DOHH2 (cell line): ENCODE measurements at regions not wholly inside any gene's neighbourhood (a gene's known extent, or its start where the extent isn't known, plus 50 kb on each side); places are given as distances from the start of the nearest gene placed in this dataset.

ENCODE experiments used
- H3F3A ChIP-seq: fragments of 200-600 bp; sonication (generic), shearing (Covaris generic); 2 replicates; pipeline ENCODE4 v1.6.0; 2016; ENCODE audit warnings: antibody characterized with exemption, mild to moderate bottlenecking; ENCODE audit not compliant: control insufficient read depth, insufficient read depth
- H3K27ac ChIP-seq: fragments of 200-600 bp; sonication (generic); 2 replicates; pipeline ENCODE4 v1.5.1; 2014; ENCODE audit warnings: low read depth, mild to moderate bottlenecking, low read length, moderate library complexity
- H3K27me3 ChIP-seq: fragments of 200-600 bp; sonication (generic); 2 replicates; pipeline ENCODE4 v1.6.1; 2014; ENCODE audit warnings: mild to moderate bottlenecking, low read length, mixed read lengths; ENCODE audit not compliant: control insufficient read depth
- H3K36me3 ChIP-seq: fragments of 200-600 bp; sonication (generic); 2 replicates; pipeline ENCODE4 v1.6.1; 2014; ENCODE audit warnings: mild to moderate bottlenecking, low read length, moderate library complexity, mixed read lengths; ENCODE audit not compliant: control insufficient read depth
- H3K4me1 ChIP-seq: fragments of 200-600 bp; sonication (generic); 2 replicates; pipeline ENCODE4 v1.6.1; 2014; ENCODE audit warnings: mild to moderate bottlenecking, low read length, mixed read lengths; ENCODE audit not compliant: control insufficient read depth
- H3K4me2 ChIP-seq: fragments of 200-600 bp; sonication (generic); 2 replicates; pipeline ENCODE4 v1.6.0; 2014; ENCODE audit warnings: mild to moderate bottlenecking, low read length, moderate library complexity
- H3K4me3 ChIP-seq: fragments of 200-600 bp; sonication (generic); 2 replicates; pipeline ENCODE4 v1.5.1; 2014; ENCODE audit warnings: mild to moderate bottlenecking, low read length, mixed read lengths
- H3K79me2 ChIP-seq: fragments of 200-600 bp; sonication (generic); 2 replicates; pipeline ENCODE4 v1.6.1; 2014; ENCODE audit warnings: mild to moderate bottlenecking, low read length, mixed read lengths; ENCODE audit not compliant: control insufficient read depth
- H3K9me2 ChIP-seq: fragments of 200-600 bp; sonication (generic); replicated peaks from 2 replicates; pipeline ENCODE4 v1.6.1; 2014; ENCODE audit warnings: mild to moderate bottlenecking, low read length, mixed read lengths; ENCODE audit not compliant: control insufficient read depth
- H3K9me3 ChIP-seq: fragments of 200-600 bp; sonication (generic); 2 replicates; pipeline ENCODE4 v1.6.1; 2014; ENCODE audit warnings: antibody characterized with exemption, low read length, mixed read lengths; ENCODE audit not compliant: control insufficient read depth, insufficient read depth
- H4K20me1 ChIP-seq: fragments of 200-600 bp; sonication (generic); 2 replicates; pipeline ENCODE4 v1.6.0; 2014; ENCODE audit warnings: low read depth, mild to moderate bottlenecking, antibody characterized with exemption, low read length, moderate library complexity; ENCODE audit not compliant: control insufficient read depth, insufficient read depth
- CTCF ChIP-seq: fragments of 200-600 bp; sonication (generic); IDR thresholded peaks from one replicate; pipeline ENCODE4 v1.5.1; 2014; ENCODE audit warnings: antibody characterized with exemption, mild to moderate bottlenecking, low read depth, low read length; ENCODE audit not compliant: poor library complexity, severe bottlenecking
- EZH2phosphoT487 ChIP-seq: fragments of 200-600 bp; sonication (generic); IDR thresholded peaks from 2 replicates; pipeline ENCODE4 v1.6.1; 2017; ENCODE audit warnings: borderline replicate concordance, mild to moderate bottlenecking, antibody characterized with exemption, low read length, moderate library complexity, mixed read lengths

DNA sequence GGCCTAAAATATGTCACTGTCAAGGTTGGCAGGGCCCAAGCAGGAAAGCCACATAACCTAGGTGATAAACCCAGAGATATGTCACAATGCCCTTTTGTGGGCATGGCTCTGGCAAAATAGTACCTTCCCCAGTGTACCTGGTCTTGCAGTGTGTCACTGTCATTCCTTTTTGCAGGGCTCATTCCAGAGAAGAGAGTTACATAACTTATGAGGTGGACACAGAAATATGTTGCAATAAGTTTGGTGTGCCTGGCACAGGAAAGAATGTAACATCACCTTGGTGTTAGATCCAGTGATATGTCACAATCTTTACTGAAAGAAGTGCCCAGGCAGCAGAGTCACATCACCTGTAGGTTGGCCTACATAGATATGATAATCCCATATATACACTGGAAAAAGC lies 910.8 kb upstream of the TSPY4 start:
- Histone ChIP-seq H3K9me3 (no peaks in the 10 kb centered on the region), H3K36me3 (no peaks in the 10 kb centered on the region), H3K4me1 (no peaks in the 10 kb centered on the region), H3K4me2 (no peak overlapping the region), H3K9me2 (no peaks in the 10 kb centered on the region), H4K20me1 (no peaks in the 10 kb centered on the region), H3K27ac (no peak overlapping the region), H3K4me3 (no peak overlapping the region), H3K27me3 (no peaks in the 10 kb centered on the region), H3K79me2 (no peaks in the 10 kb centered on the region), H3F3A (no peaks in the 10 kb centered on the region)
- TF ChIP-seq EZH2phosphoT487 (no peak), CTCF (no peak)

- no peak for TF ChIP-seq EZH2phosphoT487
- TF ChIP-seq CTCF: no peak
- no peak overlapping the region for H3K4me3 ChIP-seq
- H3K4me1 ChIP-seq: no peaks in the 10 kb centered on the region
- no peak overlapping the region for H3K4me2 ChIP-seq
- no peaks in the 10 kb centered on the region for H3K9me2 ChIP-seq
- no peaks in the 10 kb centered on the region for H3K79me2 ChIP-seq
- no peaks in the 10 kb centered on the region for H3F3A ChIP-seq
- no peaks in the 10 kb centered on the region for H3K36me3 ChIP-seq
- H3K27ac ChIP-seq: no peak overlapping the region
- H3K9me3 ChIP-seq: no peaks in the 10 kb centered on the region
- H4K20me1 ChIP-seq: no peaks in the 10 kb centered on the region
- no peaks in the 10 kb centered on the region for H3K27me3 ChIP-seq
Observed at GRCh38 chrY:8437510-8437909, 899.8 kb upstream of the TSPY4 start.

DNA sequence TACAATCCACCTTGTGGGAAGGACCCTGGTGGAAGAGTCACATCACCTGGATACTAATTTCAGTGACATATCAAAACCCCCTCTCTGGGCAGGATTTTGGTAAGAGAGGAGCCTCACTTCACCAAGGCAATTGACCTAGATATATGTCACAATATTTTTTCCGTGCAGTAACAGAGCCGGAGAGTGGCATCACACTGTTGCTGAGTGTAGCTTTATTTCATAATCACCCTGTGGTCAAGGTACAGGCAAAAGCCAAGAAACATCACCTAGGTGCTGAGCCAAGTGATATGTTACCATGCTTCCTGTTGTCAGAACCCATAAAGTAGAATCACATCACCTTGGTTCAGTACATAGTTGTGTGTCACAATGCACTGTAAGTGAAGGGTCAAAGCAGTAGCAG lies 895.2 kb upstream of the TSPY4 start:
- no peaks in the 10 kb centered on the region for H3K79me2 ChIP-seq
- no peaks in the 10 kb centered on the region for H4K20me1 ChIP-seq
- no peaks in the 10 kb centered on the region for H3K9me2 ChIP-seq
- no peaks in the 10 kb centered on the region for H3K9me3 ChIP-seq
- H3K4me2 ChIP-seq: no peak overlapping the region
- TF ChIP-seq EZH2phosphoT487 (no peak), CTCF (no peak)
- H3F3A ChIP-seq: no peaks in the 10 kb centered on the region
- no peak overlapping the region for H3K27ac ChIP-seq
- no peaks in the 10 kb centered on the region for H3K36me3 ChIP-seq
- H3K4me1 ChIP-seq: no peaks in the 10 kb centered on the region
- H3K27me3 ChIP-seq: no peaks in the 10 kb centered on the region
- H3K4me3 ChIP-seq: no peak overlapping the region

DNA sequence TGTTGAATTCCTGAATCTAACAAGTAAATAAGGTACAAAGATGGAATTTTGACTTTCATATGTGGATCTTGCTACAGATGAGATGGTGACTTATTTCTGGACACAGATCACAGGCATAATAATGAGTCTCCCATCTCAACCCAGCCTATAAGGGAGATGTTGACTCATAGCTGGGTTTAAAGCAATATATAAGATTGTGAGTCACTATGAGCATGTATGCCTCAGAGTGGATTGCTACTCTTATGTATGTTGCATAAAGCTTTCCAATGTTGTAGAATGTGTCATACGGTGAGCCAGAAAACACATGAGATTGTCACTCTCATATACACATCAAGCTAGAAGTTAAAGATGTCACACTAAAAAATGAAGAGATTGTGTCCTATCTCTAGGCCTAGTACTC lies 884.3 kb upstream of the TSPY4 start:
- Histone ChIP-seq H3F3A (no peaks in the 10 kb centered on the region), H3K4me2 (no peak overlapping the region), H4K20me1 (no peaks in the 10 kb centered on the region), H3K4me3 (no peak overlapping the region), H3K4me1 (no peaks in the 10 kb centered on the region), H3K27ac (no peak overlapping the region), H3K79me2 (no peaks in the 10 kb centered on the region), H3K9me2 (no peaks in the 10 kb centered on the region), H3K36me3 (no peaks in the 10 kb centered on the region), H3K9me3 (no peaks in the 10 kb centered on the region), H3K27me3 (no peaks in the 10 kb centered on the region)
- TF ChIP-seq CTCF: no peak
- TF ChIP-seq EZH2phosphoT487: no peak
